KMS-11 (cell line): ENCODE measurements at regions not wholly inside any gene's neighbourhood (a gene's known extent, or its start where the extent isn't known, plus 50 kb on each side); places are given as distances from the start of the nearest gene placed in this dataset.

Experiments used
- H2AFZ ChIP-seq: fragments of 200-600 bp; sonication (generic); 2 replicates; pipeline ENCODE4 v1.6.1; 2016; ENCODE audit warnings: antibody characterized with exemption, mixed run types, low read depth
- H3K27ac ChIP-seq: fragments of 200-600 bp; sonication (generic); 2 replicates; pipeline ENCODE4 v1.6.1; 2016; ENCODE audit warnings: mild to moderate bottlenecking, mixed run types
- H3K27me3 ChIP-seq: fragments of 200-600 bp; sonication (generic); 2 replicates; pipeline ENCODE4 v1.6.1; 2017; ENCODE audit warnings: mild to moderate bottlenecking, low read depth, mixed run types, moderate library complexity; ENCODE audit not compliant: insufficient read depth
- H3K36me3 ChIP-seq: fragments of 200-600 bp; sonication (generic); 2 replicates; pipeline ENCODE4 v1.6.1; 2017; ENCODE audit warnings: mild to moderate bottlenecking, mixed run types; ENCODE audit not compliant: insufficient read depth
- H3K4me1 ChIP-seq: fragments of 200-600 bp; sonication (generic); 2 replicates; pipeline ENCODE4 v1.6.1; 2016; ENCODE audit warnings: mild to moderate bottlenecking, low read depth, mixed run types; ENCODE audit not compliant: poor library complexity, severe bottlenecking
- H3K4me2 ChIP-seq: fragments of 200-600 bp; sonication (generic); 2 replicates; pipeline ENCODE4 v1.7.0; 2016; ENCODE audit warnings: mild to moderate bottlenecking, mixed run types
- H3K4me3 ChIP-seq: fragments of 200-600 bp; sonication (generic); IDR thresholded peaks from 2 replicates; pipeline ENCODE4 v1.6.1; 2017; ENCODE audit warnings: low read depth, low read length, mixed read lengths; ENCODE audit not compliant: insufficient read depth
- H3K79me2 ChIP-seq: fragments of 200-600 bp; sonication (generic); 2 replicates; pipeline ENCODE4 v1.6.1; 2016; ENCODE audit warnings: low read depth, mixed run types; ENCODE audit not compliant: insufficient read depth
- H3K9ac ChIP-seq: fragments of 200-600 bp; sonication (generic); 2 replicates; pipeline ENCODE4 v1.6.1; 2016; ENCODE audit warnings: mild to moderate bottlenecking, mixed run types
- H4K20me1 ChIP-seq: fragments of 200-600 bp; sonication (generic); 2 replicates; pipeline ENCODE4 v1.6.1; 2016; ENCODE audit warnings: mild to moderate bottlenecking, mixed run types; ENCODE audit not compliant: insufficient read depth
- TF ChIP-seq, protein P1 (sequence below): fragments of 200-600 bp; sonication (generic); conservative IDR thresholded peaks from 2 replicates; pipeline ENCODE4 v1.6.1; 2017; ENCODE audit warnings: low read depth, mild to moderate bottlenecking, antibody characterized with exemption, low read length, moderate library complexity, mixed read lengths

DNA sequence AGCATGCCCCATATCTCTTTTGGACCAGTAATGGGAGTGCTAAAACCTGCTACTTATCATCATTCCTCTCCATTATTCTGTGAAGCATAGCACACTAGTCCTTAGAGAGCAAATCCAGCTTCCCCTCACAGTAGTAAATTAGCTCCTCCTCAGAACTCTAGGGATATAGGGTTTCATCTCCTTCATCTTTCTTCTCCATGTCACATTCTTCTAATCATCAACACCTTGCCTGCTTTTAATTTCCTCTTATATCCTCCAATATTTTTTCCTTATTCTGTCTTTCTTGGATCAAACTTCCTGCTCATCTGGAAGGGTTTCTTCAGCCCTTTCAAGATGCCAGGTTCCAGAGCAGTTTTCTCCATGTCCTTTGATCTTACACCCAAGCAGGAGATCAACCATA is 321.4 kb upstream of the ACVR2A start:
- TF ChIP-seq, protein P1, sequence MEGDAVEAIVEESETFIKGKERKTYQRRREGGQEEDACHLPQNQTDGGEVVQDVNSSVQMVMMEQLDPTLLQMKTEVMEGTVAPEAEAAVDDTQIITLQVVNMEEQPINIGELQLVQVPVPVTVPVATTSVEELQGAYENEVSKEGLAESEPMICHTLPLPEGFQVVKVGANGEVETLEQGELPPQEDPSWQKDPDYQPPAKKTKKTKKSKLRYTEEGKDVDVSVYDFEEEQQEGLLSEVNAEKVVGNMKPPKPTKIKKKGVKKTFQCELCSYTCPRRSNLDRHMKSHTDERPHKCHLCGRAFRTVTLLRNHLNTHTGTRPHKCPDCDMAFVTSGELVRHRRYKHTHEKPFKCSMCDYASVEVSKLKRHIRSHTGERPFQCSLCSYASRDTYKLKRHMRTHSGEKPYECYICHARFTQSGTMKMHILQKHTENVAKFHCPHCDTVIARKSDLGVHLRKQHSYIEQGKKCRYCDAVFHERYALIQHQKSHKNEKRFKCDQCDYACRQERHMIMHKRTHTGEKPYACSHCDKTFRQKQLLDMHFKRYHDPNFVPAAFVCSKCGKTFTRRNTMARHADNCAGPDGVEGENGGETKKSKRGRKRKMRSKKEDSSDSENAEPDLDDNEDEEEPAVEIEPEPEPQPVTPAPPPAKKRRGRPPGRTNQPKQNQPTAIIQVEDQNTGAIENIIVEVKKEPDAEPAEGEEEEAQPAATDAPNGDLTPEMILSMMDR: no peak
- H3K36me3 ChIP-seq: no peaks in the 10 kb centered on the region

DNA sequence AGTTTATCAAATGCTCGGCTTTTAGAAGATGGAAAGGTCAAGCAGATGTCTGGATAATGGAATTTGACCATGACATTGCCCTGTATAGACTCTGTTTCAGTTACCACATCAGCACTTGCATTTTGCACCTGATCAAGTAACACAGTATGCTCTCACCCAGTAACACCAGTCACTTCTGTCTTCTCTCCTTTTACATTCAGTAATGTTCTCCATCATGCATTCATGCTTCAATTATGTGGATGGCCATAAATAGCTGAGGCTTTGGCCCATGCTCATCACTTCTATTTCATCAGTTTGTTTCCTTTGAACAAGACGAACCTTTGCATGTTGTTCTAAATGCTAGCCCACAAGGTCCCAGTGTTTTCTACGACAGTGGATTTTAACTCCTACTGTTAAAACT is 322.9 kb upstream of the ACVR2A start:
- TF ChIP-seq, protein P1: no peak

More for the DNA sequence above, 321.4 kb upstream of the ACVR2A start:
- no peak overlapping the region for H3K27ac ChIP-seq
- H3K4me2 ChIP-seq: no peak overlapping the region
- no peak overlapping the region for H2AFZ ChIP-seq
- no peaks in the 10 kb centered on the region for H3K79me2 ChIP-seq
- H3K9ac ChIP-seq: no peak overlapping the region
- H4K20me1 ChIP-seq: no peaks in the 10 kb centered on the region
- H3K4me1 ChIP-seq: no peaks in the 10 kb centered on the region
- H3K27me3 ChIP-seq: no peaks in the 10 kb centered on the region
- no peak overlapping the region for H3K4me3 ChIP-seq

GRCh38 chr2:147520817-147521216 is 324.0 kb upstream of the ACVR2A start:
- no peak overlapping the region for H2AFZ ChIP-seq
- no peak overlapping the region for H3K4me2 ChIP-seq
- H3K27me3 ChIP-seq: no peaks in the 10 kb centered on the region
- H3K79me2 ChIP-seq: no peaks in the 10 kb centered on the region
- no peak overlapping the region for H3K4me3 ChIP-seq
- H3K36me3 ChIP-seq: no peaks in the 10 kb centered on the region
- H3K27ac ChIP-seq: no peak overlapping the region
- no peak overlapping the region for H3K9ac ChIP-seq
- H4K20me1 ChIP-seq: no peaks in the 10 kb centered on the region
- TF ChIP-seq, protein P1: no peak
- H3K4me1 ChIP-seq: no peaks in the 10 kb centered on the region

More for the DNA sequence above, 322.9 kb upstream of the ACVR2A start:
- Histone ChIP-seq H3K36me3 (no peaks in the 10 kb centered on the region), H4K20me1 (no peaks in the 10 kb centered on the region), H3K27me3 (no peaks in the 10 kb centered on the region), H3K27ac (no peak overlapping the region), H3K79me2 (no peaks in the 10 kb centered on the region), H2AFZ (no peak overlapping the region), H3K4me1 (no peaks in the 10 kb centered on the region), H3K4me3 (no peak overlapping the region), H3K4me2 (no peak overlapping the region), H3K9ac (no peak overlapping the region)

GRCh38 chr2:147519178-147519577 is 325.7 kb upstream of the ACVR2A start:
- no peaks in the 10 kb centered on the region for H3K4me1 ChIP-seq
- H3K9ac ChIP-seq: no peak overlapping the region
- TF ChIP-seq, protein P1: no peak
- no peak overlapping the region for H3K27ac ChIP-seq
- no peaks in the 10 kb centered on the region for H3K27me3 ChIP-seq
- H3K36me3 ChIP-seq: no peaks in the 10 kb centered on the region
- no peak overlapping the region for H2AFZ ChIP-seq
- no peak overlapping the region for H3K4me3 ChIP-seq
- H3K4me2 ChIP-seq: no peak overlapping the region
- no peaks in the 10 kb centered on the region for H3K79me2 ChIP-seq
- no peaks in the 10 kb centered on the region for H4K20me1 ChIP-seq

DNA sequence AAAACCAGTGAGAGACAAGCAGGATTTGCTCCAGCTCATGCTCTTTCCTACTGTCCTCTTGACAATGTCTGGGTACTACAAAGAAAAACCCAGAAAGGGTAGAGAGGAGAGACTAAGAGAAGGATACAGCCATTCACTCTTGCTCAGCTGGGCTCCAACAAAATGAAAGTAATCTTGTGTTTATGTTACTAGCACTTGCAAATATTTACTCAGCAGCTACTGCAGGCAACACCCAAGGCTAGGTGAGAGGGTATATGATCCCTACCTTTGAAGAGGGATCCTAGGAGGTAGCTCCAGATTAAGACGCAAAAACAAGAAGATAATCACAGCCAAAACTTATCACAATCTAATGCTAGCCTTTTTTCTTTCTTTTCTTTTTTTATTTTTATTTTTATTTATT is 329.6 kb upstream of the ACVR2A start:
- TF ChIP-seq, protein P1: no peak
- H3K4me3 ChIP-seq: no peak overlapping the region
- no peak overlapping the region for H3K27ac ChIP-seq
- H3K9ac ChIP-seq: no peak overlapping the region
- no peak overlapping the region for H3K4me2 ChIP-seq
- H3K36me3 ChIP-seq: no peaks in the 10 kb centered on the region
- no peaks in the 10 kb centered on the region for H3K4me1 ChIP-seq
- H2AFZ ChIP-seq: no peak overlapping the region
- H4K20me1 ChIP-seq: no peaks in the 10 kb centered on the region
- no peaks in the 10 kb centered on the region for H3K79me2 ChIP-seq
- no peaks in the 10 kb centered on the region for H3K27me3 ChIP-seq
